ENCODE measurements at regions not wholly inside any gene's neighbourhood (a gene's known extent, or its start where the extent isn't known, plus 50 kb on each side); places are given as distances from the start of the nearest gene placed in this dataset.
"Not testable (repeated sequence)": the region's sequence is repeated elsewhere in the genome, so short reads cannot be mapped to it uniquely, and the experiment has no call there.

DNA sequence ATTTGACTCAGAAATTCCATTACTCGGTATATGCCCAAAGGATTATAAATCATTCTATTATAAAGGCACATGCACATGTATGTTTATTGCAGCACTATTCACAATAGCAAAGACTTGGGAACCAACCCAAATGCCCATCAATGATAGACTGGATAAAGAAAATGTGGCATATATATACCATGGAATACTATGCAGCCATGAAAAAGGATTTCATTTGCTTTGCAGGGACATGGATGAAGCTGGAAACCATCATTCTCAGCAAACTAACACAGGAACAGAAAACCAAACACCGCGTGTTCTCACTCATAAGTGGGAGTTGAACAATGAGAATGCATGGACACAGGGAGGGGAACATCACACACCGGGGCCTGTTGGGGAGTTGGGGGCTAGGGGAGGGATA, 1297.1 kb downstream of the TBC1D22A start:
- TF ChIP-seq, protein P1, sequence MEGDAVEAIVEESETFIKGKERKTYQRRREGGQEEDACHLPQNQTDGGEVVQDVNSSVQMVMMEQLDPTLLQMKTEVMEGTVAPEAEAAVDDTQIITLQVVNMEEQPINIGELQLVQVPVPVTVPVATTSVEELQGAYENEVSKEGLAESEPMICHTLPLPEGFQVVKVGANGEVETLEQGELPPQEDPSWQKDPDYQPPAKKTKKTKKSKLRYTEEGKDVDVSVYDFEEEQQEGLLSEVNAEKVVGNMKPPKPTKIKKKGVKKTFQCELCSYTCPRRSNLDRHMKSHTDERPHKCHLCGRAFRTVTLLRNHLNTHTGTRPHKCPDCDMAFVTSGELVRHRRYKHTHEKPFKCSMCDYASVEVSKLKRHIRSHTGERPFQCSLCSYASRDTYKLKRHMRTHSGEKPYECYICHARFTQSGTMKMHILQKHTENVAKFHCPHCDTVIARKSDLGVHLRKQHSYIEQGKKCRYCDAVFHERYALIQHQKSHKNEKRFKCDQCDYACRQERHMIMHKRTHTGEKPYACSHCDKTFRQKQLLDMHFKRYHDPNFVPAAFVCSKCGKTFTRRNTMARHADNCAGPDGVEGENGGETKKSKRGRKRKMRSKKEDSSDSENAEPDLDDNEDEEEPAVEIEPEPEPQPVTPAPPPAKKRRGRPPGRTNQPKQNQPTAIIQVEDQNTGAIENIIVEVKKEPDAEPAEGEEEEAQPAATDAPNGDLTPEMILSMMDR (conservative IDR thresholded peaks at IDR 0.05; ENCODE audit: low read depth in 2 of 2): not testable (repeated sequence)
- TF ChIP-seq, protein P2, sequence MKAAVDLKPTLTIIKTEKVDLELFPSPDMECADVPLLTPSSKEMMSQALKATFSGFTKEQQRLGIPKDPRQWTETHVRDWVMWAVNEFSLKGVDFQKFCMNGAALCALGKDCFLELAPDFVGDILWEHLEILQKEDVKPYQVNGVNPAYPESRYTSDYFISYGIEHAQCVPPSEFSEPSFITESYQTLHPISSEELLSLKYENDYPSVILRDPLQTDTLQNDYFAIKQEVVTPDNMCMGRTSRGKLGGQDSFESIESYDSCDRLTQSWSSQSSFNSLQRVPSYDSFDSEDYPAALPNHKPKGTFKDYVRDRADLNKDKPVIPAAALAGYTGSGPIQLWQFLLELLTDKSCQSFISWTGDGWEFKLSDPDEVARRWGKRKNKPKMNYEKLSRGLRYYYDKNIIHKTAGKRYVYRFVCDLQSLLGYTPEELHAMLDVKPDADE (IDR thresholded peaks at IDR 0.05): not testable (repeated sequence)
- not testable (repeated sequence) for TF ChIP-seq EZH2phosphoT487 (IDR thresholded peaks at IDR 0.05; ENCODE audit: unreplicated experiment); POLR2AphosphoS5 (IDR thresholded peaks at IDR 0.05; ENCODE audit: low read depth); STAT1 (IDR thresholded peaks at IDR 0.05; ENCODE audit: unreplicated experiment); CREB1 (CRISPR knock-in tag; IDR thresholded peaks at IDR 0.05; ENCODE audit: low read depth)
- TF ChIP-seq, protein P3, sequence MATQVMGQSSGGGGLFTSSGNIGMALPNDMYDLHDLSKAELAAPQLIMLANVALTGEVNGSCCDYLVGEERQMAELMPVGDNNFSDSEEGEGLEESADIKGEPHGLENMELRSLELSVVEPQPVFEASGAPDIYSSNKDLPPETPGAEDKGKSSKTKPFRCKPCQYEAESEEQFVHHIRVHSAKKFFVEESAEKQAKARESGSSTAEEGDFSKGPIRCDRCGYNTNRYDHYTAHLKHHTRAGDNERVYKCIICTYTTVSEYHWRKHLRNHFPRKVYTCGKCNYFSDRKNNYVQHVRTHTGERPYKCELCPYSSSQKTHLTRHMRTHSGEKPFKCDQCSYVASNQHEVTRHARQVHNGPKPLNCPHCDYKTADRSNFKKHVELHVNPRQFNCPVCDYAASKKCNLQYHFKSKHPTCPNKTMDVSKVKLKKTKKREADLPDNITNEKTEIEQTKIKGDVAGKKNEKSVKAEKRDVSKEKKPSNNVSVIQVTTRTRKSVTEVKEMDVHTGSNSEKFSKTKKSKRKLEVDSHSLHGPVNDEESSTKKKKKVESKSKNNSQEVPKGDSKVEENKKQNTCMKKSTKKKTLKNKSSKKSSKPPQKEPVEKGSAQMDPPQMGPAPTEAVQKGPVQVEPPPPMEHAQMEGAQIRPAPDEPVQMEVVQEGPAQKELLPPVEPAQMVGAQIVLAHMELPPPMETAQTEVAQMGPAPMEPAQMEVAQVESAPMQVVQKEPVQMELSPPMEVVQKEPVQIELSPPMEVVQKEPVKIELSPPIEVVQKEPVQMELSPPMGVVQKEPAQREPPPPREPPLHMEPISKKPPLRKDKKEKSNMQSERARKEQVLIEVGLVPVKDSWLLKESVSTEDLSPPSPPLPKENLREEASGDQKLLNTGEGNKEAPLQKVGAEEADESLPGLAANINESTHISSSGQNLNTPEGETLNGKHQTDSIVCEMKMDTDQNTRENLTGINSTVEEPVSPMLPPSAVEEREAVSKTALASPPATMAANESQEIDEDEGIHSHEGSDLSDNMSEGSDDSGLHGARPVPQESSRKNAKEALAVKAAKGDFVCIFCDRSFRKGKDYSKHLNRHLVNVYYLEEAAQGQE (IDR thresholded peaks at IDR 0.05; ENCODE audit: unreplicated experiment): not testable (repeated sequence)

All from GM23338 (cell line).